ENCODE measurements at regions not wholly inside any gene's neighbourhood (a gene's known extent, or its start where the extent isn't known, plus 50 kb on each side); places are given as distances from the start of the nearest gene placed in this dataset.

DNA sequence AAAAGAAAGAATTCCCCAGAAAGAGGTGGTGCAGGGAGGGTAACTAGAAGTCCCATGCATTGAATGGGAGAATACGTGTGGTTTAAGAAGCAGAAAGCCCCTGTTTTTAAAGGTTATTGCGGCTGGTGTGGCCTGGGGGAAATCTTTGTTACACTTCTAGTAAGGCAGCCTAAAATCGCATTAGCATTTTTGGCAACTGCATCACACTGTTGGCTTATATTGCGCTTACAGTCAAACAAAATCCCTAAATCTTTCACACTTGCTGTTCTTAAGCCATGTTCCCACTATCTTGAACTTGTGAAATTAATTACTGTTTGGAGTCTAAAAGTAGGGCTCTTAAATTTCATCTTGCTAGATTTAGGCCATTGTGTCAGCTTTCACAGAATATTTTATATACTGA lies 66.0 kb upstream of the GOLIM4 start:
- H3K9me1 ChIP-seq (ENCODE audit: insufficient read depth, low read length): no peaks in the 10 kb centered on the region
- H2BK5ac ChIP-seq (ENCODE audit: low read depth, low read length, poor library complexity, severe bottlenecking): no peak overlapping the region
- H3K27me3 ChIP-seq (ENCODE audit: control insufficient read depth, insufficient read depth, low read length): peaks cover 2% of the 10 kb centered on the region; the same call in 1 of the 2 replicates
- H3K27ac ChIP-seq (ENCODE audit: insufficient read depth, low read length): no peak overlapping the region
- no peak overlapping the region for H2AFZ ChIP-seq (replicated peaks; ENCODE audit: low read length, poor library complexity)
- intact Hi-C loops (cut with micrococcal nuclease): no loop called here
- in situ Hi-C loops (cut with MboI; ENCODE audit: low sequenced_read_pairs): loop anchor here (5.0 to 25.0 kb wide), 2 partner anchors 114 to 224 kb away; no protein-coding TSS in a partner anchor
- H3K36me3 ChIP-seq (ENCODE audit: control insufficient read depth, insufficient read depth, low read length): no peaks in the 10 kb centered on the region
- no peak overlapping the region for H3K18ac ChIP-seq (ENCODE audit: low read depth, low read length)
- dilution Hi-C loops (cut with HindIII; ENCODE audit: low sequenced_read_pairs, unreplicated experiment): loop anchor here (25.0 kb wide), 1 partner anchor 124 kb away; no protein-coding TSS in a partner anchor
- H4K8ac ChIP-seq (ENCODE audit: low read depth in 2 of 2, low read length in 2 of 2): no peak overlapping the region
- H3K4me1 ChIP-seq (ENCODE audit: control insufficient read depth, insufficient read depth, low read length): no peaks in the 10 kb centered on the region
- no peak overlapping the region for H2AK5ac ChIP-seq (ENCODE audit: low read depth, low read length)
- no peak overlapping the region for H3K56ac ChIP-seq (ENCODE audit: extremely low read depth, insufficient read depth, low read length)
- H2BK15ac ChIP-seq (ENCODE audit: low read depth, low read length): no peak overlapping the region
- no peaks in the 10 kb centered on the region for H3K79me1 ChIP-seq (ENCODE audit: low read depth in 1 of 2, low read length in 2 of 2)
- no peak for DNase-seq
- H2BK120ac ChIP-seq (ENCODE audit: low read depth, low read length): no peak overlapping the region
- no peak overlapping the region for H3K23ac ChIP-seq (ENCODE audit: low read depth, low read length)
- no peak overlapping the region for H3K14ac ChIP-seq (replicated peaks; ENCODE audit: low read depth, low read length)
- ChIA-PET CTCF (no interaction called here), POLR2A (ENCODE audit: unreplicated experiment) (no interaction called here)
- ATAC-seq (ENCODE audit: low read depth): no peak
- no peak overlapping the region for H2BK20ac ChIP-seq (ENCODE audit: low read depth, low read length)
- no peak overlapping the region for H3K4me2 ChIP-seq (ENCODE audit: low read depth, low read length)
- no peak overlapping the region for H3K9ac ChIP-seq (ENCODE audit: low read depth, low read length)
- H3K9me3 ChIP-seq (ENCODE audit: control insufficient read depth, insufficient read depth, low read length): no peaks in the 10 kb centered on the region
- TF ChIP-seq FOS (IDR thresholded peaks at IDR 0.05; ENCODE audit: low read depth, low read length) (no peak), CHD1 (IDR thresholded peaks at IDR 0.05; ENCODE audit: low read depth, low read length) (no peak), CEBPB (IDR thresholded peaks at IDR 0.05; ENCODE audit: low read depth, low read length) (no peak), RFX5 (IDR thresholded peaks at IDR 0.05; ENCODE audit: low read depth, low read length) (no peak), NFE2L2 (IDR thresholded peaks at IDR 0.05; ENCODE audit: low read depth, low read length) (no peak), MAZ (IDR thresholded peaks at IDR 0.05; ENCODE audit: borderline replicate concordance, low read depth, low read length) (no peak)
- TF ChIP-seq, protein P1, sequence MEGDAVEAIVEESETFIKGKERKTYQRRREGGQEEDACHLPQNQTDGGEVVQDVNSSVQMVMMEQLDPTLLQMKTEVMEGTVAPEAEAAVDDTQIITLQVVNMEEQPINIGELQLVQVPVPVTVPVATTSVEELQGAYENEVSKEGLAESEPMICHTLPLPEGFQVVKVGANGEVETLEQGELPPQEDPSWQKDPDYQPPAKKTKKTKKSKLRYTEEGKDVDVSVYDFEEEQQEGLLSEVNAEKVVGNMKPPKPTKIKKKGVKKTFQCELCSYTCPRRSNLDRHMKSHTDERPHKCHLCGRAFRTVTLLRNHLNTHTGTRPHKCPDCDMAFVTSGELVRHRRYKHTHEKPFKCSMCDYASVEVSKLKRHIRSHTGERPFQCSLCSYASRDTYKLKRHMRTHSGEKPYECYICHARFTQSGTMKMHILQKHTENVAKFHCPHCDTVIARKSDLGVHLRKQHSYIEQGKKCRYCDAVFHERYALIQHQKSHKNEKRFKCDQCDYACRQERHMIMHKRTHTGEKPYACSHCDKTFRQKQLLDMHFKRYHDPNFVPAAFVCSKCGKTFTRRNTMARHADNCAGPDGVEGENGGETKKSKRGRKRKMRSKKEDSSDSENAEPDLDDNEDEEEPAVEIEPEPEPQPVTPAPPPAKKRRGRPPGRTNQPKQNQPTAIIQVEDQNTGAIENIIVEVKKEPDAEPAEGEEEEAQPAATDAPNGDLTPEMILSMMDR (conservative IDR thresholded peaks at IDR 0.05; ENCODE audit: low read depth, low read length): no peak
- no peak overlapping the region for H3K4me3 ChIP-seq (ENCODE audit: insufficient read depth, low read depth, low read length)
- no peak overlapping the region for H4K5ac ChIP-seq (ENCODE audit: low read depth, low read length)
- no TSS peak for BruUV-seq (replicated peaks)
- WGBS, 2 experiments (ENCODE audit: extremely low coverage in 2 of 2, insufficient read length in 1 of 2): no CpG with 5 or more reads among the region's 4 CpGs
- H2AK9ac ChIP-seq (replicated peaks; ENCODE audit: low read depth, low read length, poor library complexity): no peak overlapping the region
- H4K91ac ChIP-seq (ENCODE audit: insufficient read depth, low read depth, low read length): no peak overlapping the region
- H4K20me1 ChIP-seq (ENCODE audit: insufficient read depth, low read length): no peaks in the 10 kb centered on the region
- H3K4ac ChIP-seq (ENCODE audit: low read depth, low read length): no peak overlapping the region
